ENCODE measurements at regions not wholly inside any gene's neighbourhood (a gene's known extent, or its start where the extent isn't known, plus 50 kb on each side); places are given as distances from the start of the nearest gene placed in this dataset.

GRCh38 chr6:147061252-147061651 lies 143.0 kb upstream of the STXBP5 start:
- H3K4me3 ChIP-seq (ENCODE audit: low read depth, low read length), result no peak overlapping the region
- TF ChIP-seq CTCF (IDR thresholded peaks at IDR 0.05; ENCODE audit: insufficient read depth, low read depth, low read length, missing control alignments), result no peak
- DNase-seq (ENCODE audit: low read depth), result no peak

GRCh38 chr6:147063469-147064031 lies 140.7 kb upstream of the STXBP5 start:
- no peak for DNase-seq (ENCODE audit: low read depth)
- TF ChIP-seq CTCF (IDR thresholded peaks at IDR 0.05; ENCODE audit: insufficient read depth, low read depth, low read length, missing control alignments), result no peak
- H3K4me3 ChIP-seq (ENCODE audit: low read depth, low read length), result no peak overlapping the region

GRCh38 chr6:147065786-147066185 lies 138.4 kb upstream of the STXBP5 start:
- no peak for TF ChIP-seq CTCF (IDR thresholded peaks at IDR 0.05; ENCODE audit: insufficient read depth, low read depth, low read length, missing control alignments)
- no peak overlapping the region for H3K4me3 ChIP-seq (ENCODE audit: low read depth, low read length)

GRCh38 chr6:147067184-147067583 lies 137.0 kb upstream of the STXBP5 start:
- TF ChIP-seq CTCF (IDR thresholded peaks at IDR 0.05; ENCODE audit: insufficient read depth, low read depth, low read length, missing control alignments), result no peak
- H3K4me3 ChIP-seq (ENCODE audit: low read depth, low read length), result no peak overlapping the region

More at GRCh38 chr6:147065786-147066185, 138.4 kb upstream of the STXBP5 start:
- no peak for DNase-seq (ENCODE audit: low read depth)

GRCh38 chr6:147071776-147072175 lies 132.4 kb upstream of the STXBP5 start:
- DNase-seq (ENCODE audit: low read depth), result no peak
- no peak for TF ChIP-seq CTCF (IDR thresholded peaks at IDR 0.05; ENCODE audit: insufficient read depth, low read depth, low read length, missing control alignments)
- no peak overlapping the region for H3K4me3 ChIP-seq (ENCODE audit: low read depth, low read length)

More at GRCh38 chr6:147067184-147067583, 137.0 kb upstream of the STXBP5 start:
- no peak for DNase-seq (ENCODE audit: low read depth)

GRCh38 chr6:147075381-147075780 lies 128.8 kb upstream of the STXBP5 start:
- TF ChIP-seq CTCF (IDR thresholded peaks at IDR 0.05; ENCODE audit: insufficient read depth, low read depth, low read length, missing control alignments), result no peak
- no peak for DNase-seq (ENCODE audit: low read depth)
- no peak overlapping the region for H3K4me3 ChIP-seq (ENCODE audit: low read depth, low read length)

GRCh38 chr6:147077251-147077650 lies 127.0 kb upstream of the STXBP5 start:
- no peak for DNase-seq (ENCODE audit: low read depth)
- TF ChIP-seq CTCF (IDR thresholded peaks at IDR 0.05; ENCODE audit: insufficient read depth, low read depth, low read length, missing control alignments), result no peak
- H3K4me3 ChIP-seq (ENCODE audit: low read depth, low read length), result no peak overlapping the region

Data from GM12865 (cell line).